NCI-H510A treated with DMSO at 0.1 percent for 48 hours (cell line): ENCODE measurements at regions not wholly inside any gene's neighbourhood (a gene's known extent, or its start where the extent isn't known, plus 50 kb on each side); places are given as distances from the start of the nearest gene placed in this dataset.
"Not testable (repeated sequence)": the region's sequence is repeated elsewhere in the genome, so short reads cannot be mapped to it uniquely, and the experiment has no call there.

Experiments used
- DNase-seq: peaks from one replicate; lab custom pipeline; 2025; lab: John Stamatoyannopoulos, UW

DNA sequence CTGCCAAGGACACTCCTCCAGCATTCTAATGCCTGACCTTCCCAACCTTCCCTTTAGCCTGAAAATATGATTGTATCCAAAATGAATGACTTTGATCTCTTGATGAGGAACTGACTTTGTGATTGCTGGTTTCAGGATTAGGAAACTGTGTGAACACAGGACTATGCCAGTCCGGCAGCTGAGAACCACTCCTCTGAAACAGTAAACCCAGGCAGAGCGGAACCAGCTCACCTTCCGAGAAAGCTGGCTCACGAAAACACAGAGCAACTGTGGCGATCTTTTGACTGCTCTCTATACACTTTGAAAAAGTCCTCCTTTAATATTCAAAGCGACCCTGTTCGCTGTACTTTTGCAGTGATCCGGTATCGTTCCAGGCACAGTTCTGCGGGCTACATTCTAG, 258.8 kb upstream of the IRS2 start:
- DNase-seq, result no peak

DNA sequence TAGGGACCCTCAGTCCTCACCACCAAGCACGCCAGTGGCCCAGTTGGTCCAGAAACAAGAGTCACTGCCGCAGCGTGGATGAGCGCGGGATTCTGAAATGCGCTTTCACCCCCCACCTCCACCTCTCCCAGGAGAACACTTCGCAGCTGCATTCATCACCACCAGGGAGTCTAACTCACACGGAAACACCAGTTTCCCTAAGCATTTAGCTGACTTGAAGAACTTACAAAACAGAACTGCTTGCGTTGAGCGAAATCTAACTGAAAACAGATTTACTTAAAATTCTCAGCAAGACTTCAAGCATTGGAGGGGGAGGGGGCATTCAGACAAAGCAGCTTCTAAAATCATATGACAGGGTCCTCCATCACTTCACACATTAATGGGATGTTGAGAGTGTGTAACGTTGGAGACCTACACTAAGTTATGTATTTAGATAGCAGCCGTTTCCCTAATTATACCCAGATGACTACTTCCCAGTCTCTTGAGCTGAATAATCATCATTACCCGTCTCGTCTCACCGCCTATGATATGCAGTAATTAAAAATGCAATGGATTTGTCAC, 258.2 kb upstream of the IRS2 start:
- no peak for DNase-seq

DNA sequence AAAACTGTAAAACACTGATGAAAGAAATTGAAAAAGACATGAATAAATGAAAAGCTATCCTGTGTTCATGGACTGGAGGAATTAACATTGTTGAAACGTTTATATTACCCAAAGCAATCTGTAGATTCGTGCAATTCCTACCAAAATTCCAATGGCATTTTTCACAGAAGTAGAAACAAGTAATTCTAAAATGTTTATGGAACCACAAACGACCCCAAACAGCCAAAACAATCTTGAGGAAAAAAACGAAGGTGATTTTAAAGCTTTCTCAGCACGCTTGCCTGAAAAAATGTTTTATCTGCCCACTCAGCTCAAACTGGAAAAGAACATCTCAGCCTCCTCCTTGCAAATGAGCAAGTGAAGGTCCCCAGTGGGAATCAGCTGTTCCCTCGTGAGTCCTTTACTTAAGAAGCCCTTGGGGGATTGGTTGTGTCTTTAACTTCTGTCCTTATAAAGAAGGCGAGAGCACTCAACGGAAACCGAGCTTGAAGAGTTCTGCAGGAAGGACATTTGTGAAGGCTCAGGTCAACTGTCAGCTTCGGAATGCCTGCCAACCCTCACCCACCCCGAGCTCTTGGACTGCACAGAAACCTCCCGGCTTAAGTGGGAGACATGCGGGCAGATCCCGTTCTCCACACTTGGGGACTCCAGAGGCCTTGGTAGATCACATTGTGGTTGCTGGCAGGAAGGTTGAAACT, 256.0 kb upstream of the IRS2 start:
- DNase-seq, result no peak

DNA sequence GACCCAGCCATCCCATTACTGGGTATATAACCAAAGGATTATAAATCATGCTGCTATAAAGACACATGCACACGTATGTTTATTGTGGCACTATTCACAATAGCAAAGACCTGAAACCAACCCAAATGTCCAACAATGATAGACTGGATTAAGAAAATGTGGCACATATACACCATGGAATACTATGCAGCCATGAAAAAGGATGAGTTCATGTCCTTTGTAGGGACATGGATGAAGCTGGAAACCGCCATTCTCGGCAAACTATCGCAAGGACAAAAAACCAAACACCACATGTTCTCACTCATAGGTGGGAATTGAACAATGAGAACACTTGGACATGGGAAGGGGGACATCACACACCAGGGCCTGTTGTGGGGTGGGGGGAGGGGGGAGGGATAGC, 255.3 kb upstream of the IRS2 start:
- DNase-seq, result not testable (repeated sequence)

DNA sequence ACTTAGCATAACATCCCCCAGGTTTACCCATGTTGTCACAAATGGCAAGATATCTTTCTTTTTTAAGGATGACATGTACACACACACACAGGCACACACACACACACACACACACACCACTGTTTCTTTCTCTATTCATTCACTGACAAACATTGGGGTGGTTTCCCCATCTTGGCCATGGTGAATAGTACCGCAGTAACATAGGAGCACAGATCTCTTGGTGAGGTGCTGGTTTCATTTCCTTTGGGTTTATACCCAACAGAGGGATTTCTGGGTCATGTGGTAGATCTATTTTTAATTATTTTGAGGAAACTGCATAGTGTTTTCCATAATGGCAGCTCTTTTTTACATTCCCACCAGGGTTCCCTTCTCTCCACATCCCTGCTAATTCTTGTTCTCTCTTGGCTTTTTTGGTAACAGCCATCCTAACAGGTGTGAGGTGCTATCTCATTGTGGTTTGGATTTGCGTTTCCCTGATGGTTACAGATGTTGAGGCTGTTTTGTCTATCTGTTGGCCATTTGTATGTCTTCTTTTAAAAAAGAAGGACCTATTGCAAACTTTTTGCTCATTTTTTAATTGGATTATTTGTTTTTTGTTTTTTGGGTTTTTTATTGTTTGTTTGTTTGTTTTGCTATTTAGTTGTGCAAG, 251.7 kb upstream of the IRS2 start:
- DNase-seq, result no peak

DNA sequence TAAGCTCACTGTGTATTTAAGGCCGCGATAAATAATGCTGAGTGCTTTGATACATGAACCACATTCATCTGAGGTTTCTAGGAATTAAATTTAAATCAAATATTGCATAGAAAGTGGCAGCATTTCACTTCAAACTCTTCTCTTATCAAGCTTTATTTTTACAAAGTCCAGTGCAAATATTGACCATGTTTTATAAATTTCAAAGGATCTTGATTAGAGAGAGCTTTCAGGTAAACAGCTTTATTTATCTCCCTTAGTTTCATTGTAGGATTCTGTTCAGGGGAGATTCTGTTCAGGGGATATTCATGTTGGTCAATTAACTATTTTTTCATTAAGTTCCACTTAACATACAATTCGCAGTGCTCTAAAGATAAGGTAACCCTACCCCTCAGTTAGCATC, 249.7 kb upstream of the IRS2 start:
- no peak for DNase-seq

DNA sequence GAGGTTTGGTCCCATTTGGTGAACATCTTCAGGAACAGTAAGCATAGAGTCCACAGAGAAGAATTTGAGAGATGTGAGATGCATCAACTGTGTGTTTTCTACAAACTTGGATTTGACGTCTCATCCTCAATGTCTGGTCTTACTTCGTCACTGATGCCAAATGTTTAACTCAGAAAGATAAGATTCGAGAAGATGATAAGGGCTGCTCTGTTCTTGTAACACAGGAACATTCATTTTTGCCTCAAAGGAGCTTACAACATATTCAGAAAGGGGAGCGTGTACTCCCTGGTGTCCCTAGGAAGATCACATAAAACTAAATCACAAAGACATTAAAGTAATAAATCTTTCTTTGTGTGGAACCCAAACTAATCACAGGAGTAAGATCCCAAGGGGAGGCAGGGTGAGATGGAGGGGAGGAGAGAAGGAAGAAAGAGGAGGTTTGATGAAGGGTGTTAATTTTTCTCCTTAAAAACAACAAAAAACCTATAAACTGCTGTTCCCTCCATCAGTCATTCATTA, 247.7 kb upstream of the IRS2 start:
- no peak for DNase-seq

DNA sequence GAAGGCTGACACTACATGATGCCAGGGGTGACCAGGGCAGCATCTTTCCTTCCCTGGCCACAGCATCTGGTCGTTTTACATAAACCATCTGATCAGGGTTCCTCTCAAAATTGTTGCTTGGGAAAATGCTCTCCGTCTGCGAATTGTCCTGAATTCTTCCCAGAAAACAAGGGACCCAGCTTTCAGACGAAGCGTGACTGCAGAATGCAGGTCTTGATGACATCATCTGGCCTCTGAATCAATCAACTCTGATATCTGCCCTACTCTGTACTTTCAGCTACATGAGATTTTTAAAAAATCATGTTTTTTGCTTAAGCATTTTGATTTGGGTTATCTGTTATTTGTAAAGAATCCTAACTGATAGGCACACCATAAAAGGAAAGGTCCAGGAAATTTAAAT, 246.6 kb upstream of the IRS2 start:
- no peak for DNase-seq

DNA sequence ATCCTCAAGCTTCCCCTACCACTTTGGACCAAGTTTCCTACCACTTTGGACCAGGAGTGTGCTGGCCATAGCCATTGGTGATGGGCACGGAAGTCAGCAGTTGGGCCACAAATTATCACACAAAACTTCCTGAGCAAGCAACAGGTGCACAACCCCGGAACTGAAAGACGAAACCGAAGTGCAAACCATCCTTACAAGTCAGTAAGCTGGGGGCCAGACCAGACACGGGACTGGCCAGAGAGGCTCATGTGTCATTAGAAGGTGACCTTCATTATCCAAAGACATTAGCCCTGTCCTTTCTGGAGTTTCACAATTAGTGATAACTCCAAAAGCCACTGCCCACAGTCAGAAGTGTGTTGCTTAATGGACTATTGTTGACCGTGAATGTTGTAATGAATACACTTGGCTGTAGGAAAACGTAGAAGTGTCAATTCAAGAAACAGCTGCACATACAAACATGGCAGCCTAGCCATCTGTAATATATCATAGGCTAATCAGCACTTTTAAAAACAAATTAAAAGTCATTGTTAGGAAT, 244.1 kb upstream of the IRS2 start:
- no peak for DNase-seq

DNA sequence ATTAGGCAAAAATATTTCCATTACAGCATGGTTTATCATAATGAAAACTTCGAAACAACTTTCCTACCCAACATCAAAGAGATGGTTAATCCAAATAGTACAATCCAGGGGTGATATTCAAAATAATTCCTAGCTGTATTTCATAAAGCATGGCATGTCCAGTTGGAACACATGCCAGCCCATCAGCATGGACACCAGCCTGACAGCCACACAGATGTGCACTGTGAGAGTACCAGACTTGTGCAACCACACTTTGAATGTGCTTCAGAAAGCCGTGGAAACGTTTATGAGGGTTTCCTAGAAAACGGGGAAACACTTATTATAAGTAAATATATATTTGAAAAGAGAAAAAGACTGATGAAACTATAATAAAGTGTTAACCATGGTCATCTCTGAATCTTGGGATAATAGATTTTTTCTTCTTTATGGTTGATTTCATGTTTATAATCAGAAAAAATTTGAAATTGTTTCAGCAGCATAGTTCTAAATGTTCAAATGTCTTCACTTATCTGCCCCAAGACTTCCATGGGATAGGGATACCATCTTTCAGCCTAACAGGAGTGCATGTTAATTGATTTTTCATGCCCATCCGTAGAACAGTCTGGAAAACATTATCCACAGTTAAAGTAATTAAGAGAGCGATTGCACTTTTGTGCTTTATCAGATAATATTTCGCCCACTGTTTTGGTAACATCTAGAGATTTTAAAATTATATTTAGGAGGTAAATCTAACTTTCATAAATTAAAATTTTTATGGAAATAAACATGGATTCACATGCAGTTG, 242.6 kb upstream of the IRS2 start:
- no peak for DNase-seq

DNA sequence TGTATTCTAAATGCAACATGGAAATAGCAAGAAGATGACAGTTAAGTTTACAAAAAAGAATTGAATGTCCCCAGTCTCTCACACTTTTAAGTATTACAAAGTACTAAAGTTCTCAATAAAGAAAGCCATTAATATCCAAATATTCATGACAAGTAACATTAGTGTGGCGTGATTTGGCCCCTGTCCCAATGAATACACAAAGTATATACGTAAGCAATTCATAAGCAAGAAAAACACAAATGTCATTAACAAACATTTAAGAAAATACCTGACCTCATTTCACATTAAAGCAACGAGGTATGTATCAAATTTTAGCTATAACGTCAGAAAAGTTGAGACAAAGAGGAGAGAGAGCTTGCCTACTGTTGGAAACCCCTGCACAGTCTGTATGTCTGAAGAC, 241.9 kb upstream of the IRS2 start:
- no peak for DNase-seq

DNA sequence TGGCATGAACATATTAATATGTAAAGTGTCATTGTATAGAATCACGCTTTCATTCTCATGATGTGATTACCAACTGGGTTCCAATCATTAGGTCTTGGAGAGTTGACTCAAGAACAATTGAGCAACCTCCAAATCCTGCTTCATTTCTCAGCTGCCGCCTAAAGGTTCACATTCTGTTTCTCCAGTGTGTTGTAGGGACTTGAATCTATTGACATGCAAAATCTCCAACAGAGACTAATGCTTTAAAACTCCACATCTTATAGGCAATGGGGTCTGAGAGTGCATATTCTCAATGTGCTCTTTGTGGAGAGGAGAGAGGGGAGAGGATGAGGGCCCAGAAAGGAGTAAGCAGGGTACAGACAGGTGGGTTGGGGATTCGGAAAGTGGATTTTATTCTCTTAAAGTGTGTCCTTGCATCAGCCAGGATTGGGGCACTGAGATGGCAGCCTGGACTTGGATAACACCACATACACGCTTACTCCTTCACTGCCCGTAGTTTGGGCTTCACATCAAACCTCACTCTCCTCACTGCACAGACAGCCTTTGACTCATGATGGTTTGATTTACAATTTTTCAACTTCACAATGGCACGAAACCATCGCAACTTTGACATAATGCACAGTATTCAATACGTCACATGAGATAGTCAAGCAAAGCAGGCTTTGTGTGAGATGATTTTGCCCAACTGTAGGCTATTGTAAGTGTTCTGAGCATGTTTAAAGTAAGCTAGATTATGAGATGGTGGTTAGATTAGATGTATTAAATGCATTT, 241.3 kb upstream of the IRS2 start:
- DNase-seq, result no peak

DNA sequence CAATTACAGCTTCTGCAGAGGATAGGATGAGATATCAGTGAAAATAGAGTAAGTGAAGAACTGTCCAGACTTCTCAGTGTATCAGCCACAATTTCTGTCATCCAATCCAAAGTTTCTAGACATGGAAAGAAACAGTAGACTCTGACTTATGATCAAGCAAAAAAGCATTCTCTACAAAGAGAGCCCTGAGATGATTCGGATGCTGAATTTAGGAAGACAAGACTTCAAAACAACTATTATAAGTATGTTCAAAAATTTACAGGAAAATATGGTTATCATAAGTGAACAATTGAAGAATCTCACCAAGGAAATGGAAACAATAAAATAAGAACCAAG, 238.2 kb upstream of the IRS2 start:
- DNase-seq, result no peak

DNA sequence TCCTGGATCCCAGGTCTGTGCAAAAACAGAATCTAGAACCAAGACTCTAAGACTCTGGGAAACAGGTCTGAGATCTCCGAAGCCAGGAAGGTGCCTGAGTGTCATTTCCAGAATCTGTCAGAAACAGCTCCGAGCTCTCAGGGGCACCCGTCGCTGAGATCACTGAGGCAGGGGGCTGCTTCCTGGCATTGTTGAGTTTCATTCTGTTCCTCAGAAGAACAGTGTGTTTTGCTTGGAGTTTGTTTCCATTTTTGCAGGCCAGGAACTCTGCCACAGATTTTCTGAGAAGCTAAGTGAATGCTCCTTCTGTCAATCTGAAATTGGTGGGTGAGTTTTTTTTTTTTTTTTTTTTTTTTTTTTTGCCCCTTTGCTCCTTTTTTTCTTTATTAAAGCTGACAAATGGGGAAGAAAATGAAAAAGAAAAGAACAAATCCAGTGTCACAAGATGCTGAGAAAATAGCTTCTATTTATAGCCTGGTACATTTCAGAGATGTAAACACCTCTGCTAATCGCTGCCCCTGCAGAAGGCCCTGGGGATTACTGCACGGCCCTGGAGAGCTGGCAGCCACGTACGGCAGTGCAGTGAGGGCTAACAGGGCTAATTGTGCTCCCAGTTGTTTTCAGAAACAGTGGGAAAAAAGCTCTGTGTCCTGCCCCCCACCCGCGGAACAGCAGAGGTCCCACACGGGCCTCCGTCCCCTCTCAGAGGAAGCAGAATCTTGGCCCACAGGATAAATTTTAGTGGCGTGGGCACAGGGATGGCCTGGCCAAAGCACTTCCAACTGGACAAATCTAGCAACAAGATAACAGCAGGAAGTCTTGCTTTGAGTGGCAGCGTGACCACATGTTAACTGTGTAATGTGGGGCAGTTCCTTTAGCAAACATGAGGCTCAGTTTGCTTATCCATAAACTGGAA, 237.6 kb upstream of the IRS2 start:
- peak; percentile 41 for DNase-seq

DNA sequence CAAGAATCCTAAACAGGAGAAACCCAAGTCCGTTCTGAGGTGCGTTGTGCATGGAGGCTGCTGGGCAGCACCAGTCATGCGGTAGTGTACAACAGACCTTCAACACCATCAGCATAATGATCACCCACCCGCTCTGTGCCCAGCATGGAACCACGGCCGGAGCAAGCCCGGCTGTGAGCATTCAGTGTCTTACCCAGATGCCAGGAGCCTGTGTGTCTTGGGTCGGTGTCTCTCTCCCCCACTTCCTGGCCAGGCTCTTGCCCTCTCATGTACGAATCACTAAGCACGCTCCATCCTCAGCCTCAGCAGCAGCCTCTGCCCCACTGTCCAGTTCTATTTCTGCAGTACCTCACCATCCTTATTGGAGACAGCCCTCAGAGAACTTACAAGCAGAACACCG, 231.6 kb upstream of the IRS2 start:
- DNase-seq, result no peak

DNA sequence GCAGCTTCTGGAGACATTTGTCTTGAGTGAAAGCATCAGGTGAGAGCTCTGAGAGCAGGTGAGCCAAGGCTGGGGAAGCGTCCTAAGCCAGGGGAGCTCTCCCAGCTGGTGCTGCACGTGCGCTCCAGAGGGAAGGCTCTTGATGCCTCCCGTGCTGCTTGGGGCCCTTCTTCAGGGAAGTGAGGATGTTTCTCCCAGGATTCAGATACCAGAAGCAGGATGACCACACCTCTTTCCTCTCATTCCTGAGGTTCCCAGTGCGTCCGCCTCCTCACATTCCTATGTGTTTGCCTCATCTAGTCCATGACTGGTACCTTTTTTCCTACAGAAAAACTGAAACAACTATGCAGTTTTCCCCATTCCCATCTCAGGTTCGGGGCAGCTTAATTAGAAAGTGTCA, 231.0 kb upstream of the IRS2 start:
- DNase-seq, result no peak

DNA sequence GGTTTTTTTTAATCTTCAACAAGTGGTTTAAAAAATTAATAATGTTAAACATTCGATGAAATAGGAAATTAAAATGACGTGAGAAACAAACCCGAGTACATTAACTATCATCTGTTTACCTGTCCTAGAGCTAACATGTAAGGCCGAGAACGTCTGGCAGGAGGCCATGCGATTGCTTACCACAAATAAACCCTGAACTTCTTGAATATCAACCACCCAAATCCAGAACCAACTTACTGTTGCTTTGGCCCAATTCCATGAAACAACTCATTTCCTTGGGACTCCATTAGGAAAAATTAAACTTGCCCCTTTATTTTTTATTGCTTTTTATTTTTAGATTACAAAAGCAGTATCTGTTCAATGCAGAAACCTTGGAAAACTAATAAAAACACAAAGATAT, 228.9 kb upstream of the IRS2 start:
- DNase-seq, result peak; percentile 74

DNA sequence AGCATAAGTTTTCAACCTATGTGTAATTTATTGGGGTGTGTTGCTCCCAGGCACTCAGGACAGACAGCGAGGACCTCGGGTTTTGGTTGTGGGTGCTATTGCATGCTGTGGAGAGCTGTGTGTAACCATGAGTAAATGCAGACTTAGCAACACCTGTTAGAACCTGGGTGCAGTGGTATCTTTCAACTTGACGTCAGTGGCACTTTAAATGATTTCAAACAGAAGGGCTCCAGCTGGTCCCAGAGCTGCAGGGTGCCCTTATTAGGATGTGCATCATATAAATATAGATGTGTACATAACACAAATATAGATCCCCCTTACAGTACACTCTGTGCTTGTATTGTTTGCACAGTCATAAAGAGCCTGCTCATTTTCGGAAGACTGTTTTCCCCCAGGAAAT, 228.3 kb upstream of the IRS2 start:
- peak; percentile 94 for DNase-seq

DNA sequence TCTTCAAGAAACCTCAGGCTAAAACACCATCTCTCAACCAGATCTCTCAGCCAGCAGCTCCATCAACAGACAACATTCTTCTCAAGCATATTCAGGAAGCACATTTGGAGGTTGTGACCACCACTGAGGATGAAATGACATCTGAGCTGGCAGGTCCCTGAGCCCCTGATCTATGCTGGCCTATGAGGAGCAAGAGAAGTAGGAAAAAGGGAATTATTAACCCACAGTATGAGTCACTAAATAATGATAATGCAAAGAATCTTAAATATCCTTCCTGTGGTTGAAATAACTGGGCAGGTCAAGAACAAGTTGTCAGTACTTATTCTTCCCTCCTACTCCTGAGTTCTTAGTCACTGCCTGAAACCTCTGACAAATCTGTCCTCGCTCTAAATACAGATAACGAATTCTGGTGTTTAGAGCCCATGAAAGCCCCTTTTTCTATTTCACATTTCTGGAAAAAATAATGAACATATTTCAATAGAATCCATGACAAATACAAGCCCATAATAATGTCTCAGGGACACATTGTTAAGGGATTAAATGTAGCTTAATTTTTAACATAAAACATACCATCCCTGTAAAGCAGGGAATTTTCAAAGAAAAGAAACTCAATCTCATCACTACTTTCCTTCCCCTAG, 225.8 kb upstream of the IRS2 start:
- DNase-seq, result no peak
